HCT116 (cell line): ENCODE measurements at regions not wholly inside any gene's neighbourhood (a gene's known extent, or its start where the extent isn't known, plus 50 kb on each side); places are given as distances from the start of the nearest gene placed in this dataset.

Source experiments
- ATAC-seq: fragments of 200-7000 bp; cut with Tn5 transposase; 2 replicates; pipeline ENCODE4 v1.9.1; 2020; ENCODE audit warnings: mild to moderate bottlenecking, moderate library complexity
- BruUV-seq: library from RNA; stranded (reverse); fragments of 400-500 nt; replicated peaks from 2 replicates; lab custom pipeline; 2021; lab: Mats Ljungman, UMichigan
- CTCF ChIA-PET: fragments of 300-600 bp; sonication (Branson Sonifier 250); formaldehyde crosslinking; loops from one replicate; lab custom pipeline; 2021; ENCODE audit warnings: antibody characterized with exemption; lab: Charles Lee
- POLR2A ChIA-PET: fragments of 300-600, 350-600 bp; sonication (Branson Sonifier 250); formaldehyde crosslinking; loops from one replicate; lab custom pipeline; 2021; ENCODE audit warnings: antibody characterized with exemption; lab: Charles Lee
- RAD21 ChIA-PET, 2 experiments: fragments of 300-600 bp; sonication (Branson Sonifier 250); formaldehyde crosslinking; loops; one replicate each; lab custom pipeline; 2023; ENCODE audit warnings: low total read pairs in 2 of 2; ENCODE audit not compliant: uncharacterized antibody in 2 of 2, unreplicated experiment in 2 of 2, low non-redundant PET in 1 of 2; lab: Charles Lee
- DNase-seq: peaks from one replicate; pipeline ENCODE4 v3.0.0-alpha.2; 2010; ENCODE audit warnings: low read depth, low spot score
- H2AFZ ChIP-seq: fragments of 200-600 bp; shearing (Covaris generic), sonication (generic); 2 replicates; pipeline ENCODE4 v1.6.1; 2017; ENCODE audit warnings: low read depth, mixed run types, mixed read lengths, antibody characterized with exemption, low read length; ENCODE audit not compliant: poor library complexity, severe bottlenecking
- H3K27ac ChIP-seq: 2 replicates; pipeline ENCODE4 v1.5.1; 2012; ENCODE audit warnings: low read depth, low read length
- H3K27me3 ChIP-seq: fragments of 200-600 bp; sonication (generic); 2 replicates; pipeline ENCODE4 v1.6.1; 2016; ENCODE audit warnings: mixed run types, low read length, mixed read lengths; ENCODE audit not compliant: insufficient read depth
- H3K36me3 ChIP-seq, 2 experiments: fragments of 200-500 bp in 1 of 2; fragments of 200-600 bp in 1 of 2; sonication (Bioruptor generic) in 1 of 2; sonication (generic) in 1 of 2; 2 replicates each; pipeline versions ENCODE4 v1.5.1 to v1.6.1; 2014 to 2016; ENCODE audit warnings: low read length in 2 of 2, inconsistent platforms in 1 of 2, mixed read lengths in 1 of 2, mixed run types in 1 of 2; ENCODE audit not compliant: insufficient read depth in 2 of 2, control insufficient read depth in 1 of 2
- H3K4me1 ChIP-seq, 2 experiments: fragments of 200-600 bp in 1 of 2; sonication (generic) in 1 of 2; 2 replicates each; pipeline versions ENCODE4 v1.5.1 to v1.6.1; 2012 to 2017; ENCODE audit warnings: low read length in 2 of 2, inconsistent platforms in 1 of 2, mild to moderate bottlenecking in 1 of 2, mixed read lengths in 1 of 2, mixed run types in 1 of 2, moderate library complexity in 1 of 2; ENCODE audit not compliant: insufficient read depth in 2 of 2, control insufficient read depth in 1 of 2
- H3K4me2 ChIP-seq: fragments of 200-600 bp; sonication (generic); 2 replicates; pipeline ENCODE4 v1.6.1; 2017; ENCODE audit warnings: mixed run types, low read length, mixed read lengths
- H3K4me3 ChIP-seq, 2 experiments: fragments of 200-600 bp in 1 of 2; sonication (generic) in 1 of 2; replicated peaks in 1 of 2; 2 replicates each; pipeline ENCODE4 v1.5.1; 2011 to 2016; ENCODE audit warnings: low read length in 2 of 2, control low read depth in 1 of 2, low read depth in 1 of 2, mild to moderate bottlenecking in 1 of 2, mixed read lengths in 1 of 2, mixed run types in 1 of 2
- H3K79me2 ChIP-seq: fragments of 200-600 bp; sonication (generic); 2 replicates; pipeline ENCODE4 v1.6.1; 2017; ENCODE audit warnings: mild to moderate bottlenecking, mixed run types, low read length, moderate library complexity, mixed read lengths; ENCODE audit not compliant: insufficient read depth
- H3K9ac ChIP-seq: fragments of 200-600 bp; sonication (generic); 2 replicates; pipeline ENCODE4 v1.6.1; 2016; ENCODE audit warnings: low read length, mixed read lengths
- H3K9me2 ChIP-seq: fragments of 200-600 bp; sonication (generic), shearing (Covaris generic); 2 replicates; pipeline ENCODE4 v1.6.1; 2017; ENCODE audit warnings: mixed run types, mild to moderate bottlenecking, moderate library complexity; ENCODE audit not compliant: insufficient read depth
- H3K9me3 ChIP-seq, 2 experiments: fragments of 200-500 bp in 1 of 2; fragments of 200-600 bp in 1 of 2; sonication (Bioruptor generic) in 1 of 2; sonication (generic) in 1 of 2; 2 replicates each; pipeline ENCODE4 v1.6.1; 2014 to 2017; ENCODE audit warnings: low read length in 2 of 2, mixed read lengths in 2 of 2, inconsistent platforms in 1 of 2, low read depth in 1 of 2, mild to moderate bottlenecking in 1 of 2, mixed run types in 1 of 2, moderate library complexity in 1 of 2; ENCODE audit not compliant: control insufficient read depth in 1 of 2, insufficient read depth in 1 of 2
- H4K20me1 ChIP-seq: fragments of 200-600 bp; sonication (generic), shearing (Covaris generic); 2 replicates; pipeline ENCODE4 v1.6.1; 2017; ENCODE audit warnings: mixed run types, mild to moderate bottlenecking, moderate library complexity; ENCODE audit not compliant: insufficient read depth
- ATF3 ChIP-seq: IDR thresholded peaks from 2 replicates; pipeline ENCODE4 v1.6.1; 2012
- CBX3 ChIP-seq: IDR thresholded peaks from 2 replicates; pipeline ENCODE4 v1.6.1; 2012; ENCODE audit warnings: low read depth
- CEBPB ChIP-seq: IDR thresholded peaks from 2 replicates; pipeline ENCODE4 v1.6.1; 2012; ENCODE audit warnings: low read depth
- CTCF ChIP-seq, 3 experiments: fragments of 200-600 bp in 1 of 3; sonication (generic) in 1 of 3; IDR thresholded peaks in 2 of 3; conservative IDR thresholded peaks in 1 of 3; 2 replicates each; pipeline ENCODE4 v1.5.1; 2012 to 2017; ENCODE audit warnings: low read depth in 2 of 3, low read length in 2 of 3, antibody characterized with exemption in 1 of 3, borderline replicate concordance in 1 of 3, control low read depth in 1 of 3, mild to moderate bottlenecking in 1 of 3, mixed read lengths in 1 of 3, mixed run types in 1 of 3, moderate library complexity in 1 of 3; ENCODE audit not compliant: insufficient read depth in 1 of 3
- ELF1 ChIP-seq: IDR thresholded peaks from 2 replicates; pipeline ENCODE4 v1.6.1; 2012; ENCODE audit warnings: low read depth, borderline replicate concordance
- EZH2 ChIP-seq: fragments of 200-600 bp; sonication (generic); IDR thresholded peaks from 2 replicates; pipeline ENCODE4 v1.6.1; 2017; ENCODE audit warnings: antibody characterized with exemption, mixed run types
- EZH2phosphoT487 ChIP-seq: fragments of 200-600 bp; IDR thresholded peaks from 2 replicates; pipeline ENCODE4 v1.6.1; 2018; ENCODE audit warnings: antibody characterized with exemption, borderline replicate concordance
- FOSL1 ChIP-seq: IDR thresholded peaks from 2 replicates; pipeline ENCODE4 v1.6.1; 2012; ENCODE audit warnings: low read depth
- POLR2AphosphoS5 ChIP-seq: IDR thresholded peaks from 2 replicates; pipeline ENCODE4 v1.6.1; 2011; ENCODE audit warnings: mild to moderate bottlenecking, low read depth, low read length, moderate library complexity
- SRF ChIP-seq: IDR thresholded peaks from 2 replicates; pipeline ENCODE4 v1.6.1; 2012; ENCODE audit warnings: low read depth
- YY1 ChIP-seq: IDR thresholded peaks from 2 replicates; pipeline ENCODE4 v1.6.1; 2011; ENCODE audit warnings: low read length, low read depth, moderate library complexity, mild to moderate bottlenecking; ENCODE audit not compliant: insufficient replicate concordance; ENCODE audit errors: extremely low read depth
- ZFX ChIP-seq: fragments of 450-650 bp; IDR thresholded peaks from 2 replicates; pipeline ENCODE4 v1.6.1; 2017
- ZNF274 ChIP-seq: fragments of 200-500 bp; sonication (Bioruptor generic); IDR thresholded peaks from 2 replicates; pipeline ENCODE4 v1.6.1; 2014; ENCODE audit warnings: mild to moderate bottlenecking, low read depth, low read length, inconsistent platforms
- intact Hi-C: fragments of 100-400 bp; cut with micrococcal nuclease; formaldehyde crosslinking; loops from 2 replicates; pipeline ENCODE4 v1.10.0; 2022
- TF ChIP-seq, protein P1 (sequence below): IDR thresholded peaks from 2 replicates; pipeline ENCODE4 v1.6.1; 2012

- Histone ChIP-seq H2AFZ (no peak overlapping the region), H3K4me2 (no peak overlapping the region), H3K9ac (no peak overlapping the region), H3K4me3 (no peak overlapping the region)
- BruUV-seq: no TSS peak
- intact Hi-C loops: no loop called here
- TF ChIP-seq CTCF (IDR thresholded peaks at IDR 0.05 in 2 of 3, conservative IDR thresholded peaks at IDR 0.05 in 1 of 3; ENCODE audit: borderline replicate concordance in 1 of 3, insufficient read depth in 1 of 3, low read depth in 2 of 3, low read length in 2 of 3) (no peak), ZFX (no peak), EZH2phosphoT487 (no peak), ZNF274 (no peak), YY1 (no peak), CEBPB (no peak), CBX3 (no peak), EZH2 (no peak), ELF1 (no peak), POLR2AphosphoS5 (no peak), SRF (no peak), FOSL1 (no peak), ATF3 (no peak)
- TF ChIP-seq, protein P1, sequence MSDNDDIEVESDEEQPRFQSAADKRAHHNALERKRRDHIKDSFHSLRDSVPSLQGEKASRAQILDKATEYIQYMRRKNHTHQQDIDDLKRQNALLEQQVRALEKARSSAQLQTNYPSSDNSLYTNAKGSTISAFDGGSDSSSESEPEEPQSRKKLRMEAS: no peak
- TF ChIP-seq, all 23 proteins: peak for 0
- ChIA-PET POLR2A (no interaction called here), CTCF (no interaction called here), RAD21 (no interaction called here)
- H3K9me2 ChIP-seq: no peaks in the 10 kb centered on the region
- H4K20me1 ChIP-seq: no peaks in the 10 kb centered on the region
- ATAC-seq (no peak), DNase-seq (no peak)
- peaks cover 26% of the 10 kb centered on the region for H3K27me3 ChIP-seq
- no peaks in the 10 kb centered on the region for H3K9me3 ChIP-seq
- peaks cover 0 to 3% of the 10 kb centered on the region in 2 experiments; a peak in 1 of 4 replicates for H3K4me1 ChIP-seq
- no peaks in the 10 kb centered on the region for H3K79me2 ChIP-seq
- no peaks in the 10 kb centered on the region for H3K36me3 ChIP-seq
- H3K27ac ChIP-seq: no peak overlapping the region
Observed at GRCh38 chr12:30874455-30875321, 51.9 kb upstream of the TSPAN11 start.
